ENCODE measurements at regions not wholly inside any gene's neighbourhood (a gene's known extent, or its start where the extent isn't known, plus 50 kb on each side); places are given as distances from the start of the nearest gene placed in this dataset.

DNA sequence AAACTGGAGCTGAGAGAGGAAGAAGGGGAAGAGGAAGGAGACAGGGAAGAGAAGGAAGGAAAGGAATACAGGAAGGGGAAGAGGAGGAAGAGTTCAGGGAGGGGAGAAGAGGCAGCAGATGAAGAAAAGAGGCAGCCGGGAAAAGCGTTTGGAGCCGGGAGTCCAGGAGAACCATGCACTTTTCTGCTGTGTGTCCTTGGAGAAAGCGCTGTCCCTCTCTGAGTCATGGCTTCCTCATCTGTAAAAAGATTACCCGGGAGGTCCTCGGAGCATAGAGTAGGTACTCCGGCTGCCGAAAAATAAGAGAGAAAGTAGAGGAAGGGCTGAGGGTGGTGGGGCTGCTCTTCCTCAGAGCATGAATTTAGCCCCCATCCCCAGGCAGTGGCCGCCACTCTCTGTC is 226.9 kb downstream of the MN1 start:
- Histone ChIP-seq H2AFZ (ENCODE audit: insufficient read depth, low read depth, low read length, poor library complexity, severe bottlenecking) (no peak overlapping the region), H4K20me1 (ENCODE audit: control insufficient read depth, insufficient read depth, low read length, poor library complexity, severe bottlenecking) (no peaks in the 10 kb centered on the region), H3K4me1 (ENCODE audit: control insufficient read depth in 2 of 2, insufficient read depth in 2 of 2, low read length in 2 of 2) (no peaks in the 10 kb centered on the region), H3K4me2 (replicated peaks; ENCODE audit: low read depth, low read length, poor library complexity, severe bottlenecking) (no peak overlapping the region), H3K9ac (ENCODE audit: low read length) (no peak overlapping the region), H3K9me3 (ENCODE audit: control extremely low read depth in 1 of 3, control insufficient read depth in 2 of 3, insufficient read depth in 1 of 3, low read length in 2 of 3) (peaks cover 0 to 6% (median 0%) of the 10 kb centered on the region in 3 donors), H3K36me3 (replicated peaks in 1 of 2; ENCODE audit: control extremely low read depth in 1 of 2, control insufficient read depth in 1 of 2, extremely low read depth in 1 of 2, insufficient read depth in 2 of 2, low read length in 1 of 2) (no peaks in the 10 kb centered on the region), H3K4me3 (ENCODE audit: control extremely low read depth in 1 of 5, extremely low read depth in 1 of 5, insufficient read depth in 1 of 5, low read depth in 2 of 5, low read length in 4 of 5) (no peak overlapping the region), H3K79me2 (ENCODE audit: control insufficient read depth, insufficient read depth, low read length) (no peaks in the 10 kb centered on the region), H3K27ac (ENCODE audit: low read length in 2 of 2) (no peak overlapping the region), H3K27me3 (replicated peaks in 1 of 4; ENCODE audit: control extremely low read depth in 1 of 4, control insufficient read depth in 3 of 4, insufficient read depth in 4 of 4, low read length in 3 of 4) (no peaks in the 10 kb centered on the region)
- Mint-ChIP-seq H3K4me3 (no peak overlapping the region), H3K27me3 (peaks cover 32% of the 10 kb centered on the region), H3K27ac (no peak overlapping the region), H3K4me1 (no peaks in the 10 kb centered on the region), H3K9me3 (ENCODE audit: insufficient read depth) (no peaks in the 10 kb centered on the region)
- intact Hi-C loops (cut with micrococcal nuclease), result no loop called here
- DNase-seq, result no peak
- POLR2A ChIA-PET, result no interaction called here
- WGBS (ENCODE audit: insufficient coverage), result 93% methylated on average over 8 of the region's 9 CpGs
- no peak for ATAC-seq (ENCODE audit: low read depth)
- TF ChIP-seq, protein P1, sequence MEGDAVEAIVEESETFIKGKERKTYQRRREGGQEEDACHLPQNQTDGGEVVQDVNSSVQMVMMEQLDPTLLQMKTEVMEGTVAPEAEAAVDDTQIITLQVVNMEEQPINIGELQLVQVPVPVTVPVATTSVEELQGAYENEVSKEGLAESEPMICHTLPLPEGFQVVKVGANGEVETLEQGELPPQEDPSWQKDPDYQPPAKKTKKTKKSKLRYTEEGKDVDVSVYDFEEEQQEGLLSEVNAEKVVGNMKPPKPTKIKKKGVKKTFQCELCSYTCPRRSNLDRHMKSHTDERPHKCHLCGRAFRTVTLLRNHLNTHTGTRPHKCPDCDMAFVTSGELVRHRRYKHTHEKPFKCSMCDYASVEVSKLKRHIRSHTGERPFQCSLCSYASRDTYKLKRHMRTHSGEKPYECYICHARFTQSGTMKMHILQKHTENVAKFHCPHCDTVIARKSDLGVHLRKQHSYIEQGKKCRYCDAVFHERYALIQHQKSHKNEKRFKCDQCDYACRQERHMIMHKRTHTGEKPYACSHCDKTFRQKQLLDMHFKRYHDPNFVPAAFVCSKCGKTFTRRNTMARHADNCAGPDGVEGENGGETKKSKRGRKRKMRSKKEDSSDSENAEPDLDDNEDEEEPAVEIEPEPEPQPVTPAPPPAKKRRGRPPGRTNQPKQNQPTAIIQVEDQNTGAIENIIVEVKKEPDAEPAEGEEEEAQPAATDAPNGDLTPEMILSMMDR (IDR thresholded peaks at IDR 0.05), result no peak
- no peak for TF ChIP-seq EZH2 (IDR thresholded peaks at IDR 0.05; ENCODE audit: borderline replicate concordance, insufficient read depth, low read depth, low read length, poor library complexity, severe bottlenecking)
- CTCF ChIA-PET, result no interaction called here

DNA sequence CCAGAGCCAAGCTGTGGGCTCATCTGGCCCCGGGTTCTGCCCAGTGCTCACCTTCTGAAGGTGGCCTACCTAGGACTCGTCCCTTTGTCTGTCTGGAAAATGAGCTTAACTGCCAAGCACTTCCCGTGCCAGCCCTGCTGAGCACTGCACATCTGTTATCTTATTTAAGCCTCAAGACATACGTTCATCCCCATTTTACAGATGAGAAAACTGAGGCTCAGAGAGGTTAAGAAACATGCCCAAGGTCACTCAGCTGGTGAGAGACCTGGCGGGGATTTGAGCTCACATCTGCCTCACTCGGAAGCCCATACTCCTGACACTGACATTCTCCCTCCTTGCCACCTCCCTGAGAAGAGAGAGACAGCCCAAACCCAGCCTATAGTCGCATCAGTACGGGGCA is 226.2 kb downstream of the MN1 start:
- no peak overlapping the region for H2AFZ ChIP-seq (ENCODE audit: insufficient read depth, low read depth, low read length, poor library complexity, severe bottlenecking)
- H3K4me3 ChIP-seq (ENCODE audit: control extremely low read depth in 1 of 5, extremely low read depth in 1 of 5, insufficient read depth in 1 of 5, low read depth in 2 of 5, low read length in 4 of 5), result no peak overlapping the region
- H3K9ac ChIP-seq (ENCODE audit: low read length), result no peak overlapping the region
- H3K4me3 Mint-ChIP-seq, result no peak overlapping the region
- no peak overlapping the region for H3K4me2 ChIP-seq (replicated peaks; ENCODE audit: low read depth, low read length, poor library complexity, severe bottlenecking)
- ATAC-seq (ENCODE audit: low read depth), result no peak
- H3K79me2 ChIP-seq (ENCODE audit: control insufficient read depth, insufficient read depth, low read length), result no peaks in the 10 kb centered on the region
- H3K27me3 Mint-ChIP-seq, result peaks cover 30% of the 10 kb centered on the region
- H3K4me1 Mint-ChIP-seq, result no peaks in the 10 kb centered on the region
- H3K27ac ChIP-seq (ENCODE audit: low read length in 2 of 2), result no peak overlapping the region
- WGBS (ENCODE audit: insufficient coverage), result 83% methylated on average over 6 of the region's 8 CpGs
- TF ChIP-seq EZH2 (IDR thresholded peaks at IDR 0.05; ENCODE audit: borderline replicate concordance, insufficient read depth, low read depth, low read length, poor library complexity, severe bottlenecking), result no peak
- TF ChIP-seq, protein P1 (IDR thresholded peaks at IDR 0.05), result no peak
- intact Hi-C loops (cut with micrococcal nuclease), result no loop called here
- no peaks in the 10 kb centered on the region for H3K36me3 ChIP-seq (replicated peaks in 1 of 2; ENCODE audit: control extremely low read depth in 1 of 2, control insufficient read depth in 1 of 2, extremely low read depth in 1 of 2, insufficient read depth in 2 of 2, low read length in 1 of 2)
- POLR2A ChIA-PET, result no interaction called here
- H3K27me3 ChIP-seq (replicated peaks in 1 of 4; ENCODE audit: control extremely low read depth in 1 of 4, control insufficient read depth in 3 of 4, insufficient read depth in 4 of 4, low read length in 3 of 4), result no peaks in the 10 kb centered on the region
- no peaks in the 10 kb centered on the region for H3K4me1 ChIP-seq (ENCODE audit: control insufficient read depth in 2 of 2, insufficient read depth in 2 of 2, low read length in 2 of 2)
- no peak overlapping the region for H3K27ac Mint-ChIP-seq
- CTCF ChIA-PET, result no interaction called here
- no peaks in the 10 kb centered on the region for H4K20me1 ChIP-seq (ENCODE audit: control insufficient read depth, insufficient read depth, low read length, poor library complexity, severe bottlenecking)
- peaks cover 0 to 6% (median 0%) of the 10 kb centered on the region in 3 donors for H3K9me3 ChIP-seq (ENCODE audit: control extremely low read depth in 1 of 3, control insufficient read depth in 2 of 3, insufficient read depth in 1 of 3, low read length in 2 of 3)
- no peak for DNase-seq
- H3K9me3 Mint-ChIP-seq (ENCODE audit: insufficient read depth), result no peaks in the 10 kb centered on the region
